ENCODE measurements at regions not wholly inside any gene's neighbourhood (a gene's known extent, or its start where the extent isn't known, plus 50 kb on each side); places are given as distances from the start of the nearest gene placed in this dataset.

DNA sequence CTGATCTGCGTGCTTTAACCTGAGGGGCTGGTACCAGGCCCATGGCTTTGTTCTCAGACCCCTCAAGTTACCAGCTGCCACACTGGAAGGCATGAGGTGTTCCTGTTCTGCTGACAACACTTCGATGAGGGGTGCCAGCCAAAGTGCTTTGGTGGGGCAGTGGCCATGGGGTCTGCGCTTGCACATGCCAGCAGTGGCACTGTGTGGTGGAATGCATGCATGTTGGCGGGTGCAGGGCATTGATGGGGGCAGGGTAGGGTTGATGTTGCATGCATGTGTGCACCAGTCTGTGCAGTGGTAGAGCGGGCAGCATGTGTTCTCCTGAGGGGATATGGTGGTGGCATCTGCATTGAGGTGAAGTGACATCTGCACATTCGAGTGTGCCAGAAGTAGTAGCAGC lies 497.0 kb downstream of the SQOR start:
- intact Hi-C loops (cut with DNase I, micrococcal nuclease) = no loop called here
- Histone ChIP-seq H3K9me3 (peaks cover 2% of the 10 kb centered on the region), H3K4me1 (ENCODE audit: low read depth) (no peaks in the 10 kb centered on the region), H3K36me3 (ENCODE audit: low read depth) (no peaks in the 10 kb centered on the region), H3K4me3 (no peak overlapping the region)
- no peak for ATAC-seq
- TF ChIP-seq, protein P1, sequence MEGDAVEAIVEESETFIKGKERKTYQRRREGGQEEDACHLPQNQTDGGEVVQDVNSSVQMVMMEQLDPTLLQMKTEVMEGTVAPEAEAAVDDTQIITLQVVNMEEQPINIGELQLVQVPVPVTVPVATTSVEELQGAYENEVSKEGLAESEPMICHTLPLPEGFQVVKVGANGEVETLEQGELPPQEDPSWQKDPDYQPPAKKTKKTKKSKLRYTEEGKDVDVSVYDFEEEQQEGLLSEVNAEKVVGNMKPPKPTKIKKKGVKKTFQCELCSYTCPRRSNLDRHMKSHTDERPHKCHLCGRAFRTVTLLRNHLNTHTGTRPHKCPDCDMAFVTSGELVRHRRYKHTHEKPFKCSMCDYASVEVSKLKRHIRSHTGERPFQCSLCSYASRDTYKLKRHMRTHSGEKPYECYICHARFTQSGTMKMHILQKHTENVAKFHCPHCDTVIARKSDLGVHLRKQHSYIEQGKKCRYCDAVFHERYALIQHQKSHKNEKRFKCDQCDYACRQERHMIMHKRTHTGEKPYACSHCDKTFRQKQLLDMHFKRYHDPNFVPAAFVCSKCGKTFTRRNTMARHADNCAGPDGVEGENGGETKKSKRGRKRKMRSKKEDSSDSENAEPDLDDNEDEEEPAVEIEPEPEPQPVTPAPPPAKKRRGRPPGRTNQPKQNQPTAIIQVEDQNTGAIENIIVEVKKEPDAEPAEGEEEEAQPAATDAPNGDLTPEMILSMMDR (IDR thresholded peaks at IDR 0.05) = no peak
- DNase-seq = no peak

DNA sequence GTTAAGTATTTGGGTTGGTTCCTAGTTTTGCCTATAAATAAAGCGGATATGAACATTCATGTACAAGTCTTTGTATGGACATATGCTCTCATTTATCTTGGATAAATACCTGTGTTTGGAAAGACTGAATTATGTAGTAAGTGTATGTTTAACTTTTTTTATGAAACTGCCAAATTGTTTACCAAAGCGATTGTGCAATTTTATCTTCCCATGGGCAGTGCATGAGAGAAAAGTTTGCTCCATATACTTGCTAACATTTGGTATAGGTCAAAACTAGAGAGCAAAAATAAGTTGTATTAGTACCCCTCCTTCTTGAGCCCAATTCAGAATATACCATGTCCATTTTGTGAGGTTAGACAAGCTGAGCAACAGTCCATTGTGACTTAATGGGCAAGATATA lies 502.6 kb downstream of the SQOR start:
- Histone ChIP-seq H3K36me3 (ENCODE audit: low read depth) (no peaks in the 10 kb centered on the region), H3K4me3 (no peak overlapping the region), H3K4me1 (ENCODE audit: low read depth) (no peaks in the 10 kb centered on the region), H3K9me3 (peaks cover 2% of the 10 kb centered on the region)
- DNase-seq (no peak), ATAC-seq (no peak)
- intact Hi-C loops (cut with DNase I, micrococcal nuclease) = no loop called here
- TF ChIP-seq, protein P1 (IDR thresholded peaks at IDR 0.05) = no peak

DNA sequence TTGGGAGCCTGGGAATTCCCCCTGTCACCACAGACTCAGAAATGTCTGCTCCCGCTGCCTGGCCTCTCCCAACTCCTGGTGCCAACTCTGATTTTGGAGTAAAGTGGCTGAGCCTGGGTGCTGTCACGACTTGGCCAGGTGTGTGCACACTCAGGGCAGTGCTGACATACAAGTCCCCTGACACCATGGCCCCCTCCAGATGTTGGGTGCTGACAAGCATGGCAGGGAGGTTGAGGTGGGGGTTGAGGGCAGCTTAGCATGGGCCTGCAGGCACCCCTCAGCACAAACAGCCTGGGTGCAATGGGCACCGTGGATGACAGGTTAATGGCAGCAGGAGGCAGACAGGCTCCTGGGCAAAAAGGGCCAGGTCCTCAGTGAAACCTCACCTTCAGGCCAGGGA lies 511.2 kb downstream of the SQOR start:
- intact Hi-C loops (cut with DNase I, micrococcal nuclease) = no loop called here

DNA sequence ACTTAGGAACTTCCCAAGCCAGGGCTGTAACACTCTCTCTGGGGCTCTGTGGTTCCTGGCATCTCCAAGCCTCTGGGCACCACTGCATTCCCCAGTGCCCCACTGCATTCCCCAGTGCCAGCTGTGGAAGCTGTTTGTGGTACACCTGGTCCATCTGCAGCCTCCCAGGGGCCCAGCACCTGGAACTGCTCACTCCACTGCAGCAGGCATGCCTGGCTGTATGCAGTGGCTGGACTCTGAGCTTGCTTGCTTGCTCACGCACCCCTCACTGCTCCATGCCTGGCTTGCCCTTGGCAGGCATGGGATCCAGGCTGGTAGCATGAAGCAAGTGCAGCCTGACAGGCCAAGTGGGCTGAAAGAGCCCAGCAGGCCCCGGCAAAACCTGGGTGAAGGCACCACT lies 512.1 kb downstream of the SQOR start:
- H3K36me3 ChIP-seq (ENCODE audit: low read depth) = no peaks in the 10 kb centered on the region
- no peaks in the 10 kb centered on the region for H3K9me3 ChIP-seq
- DNase-seq = no peak
- no peak for ATAC-seq
- H3K4me1 ChIP-seq (ENCODE audit: low read depth) = no peaks in the 10 kb centered on the region
- intact Hi-C loops (cut with DNase I, micrococcal nuclease) = no loop called here
- TF ChIP-seq, protein P1 (IDR thresholded peaks at IDR 0.05) = no peak
- H3K4me3 ChIP-seq = no peak overlapping the region

More for the DNA sequence above, 511.2 kb downstream of the SQOR start:
- DNase-seq (no peak), ATAC-seq (no peak)
- Histone ChIP-seq H3K4me1 (ENCODE audit: low read depth) (no peaks in the 10 kb centered on the region), H3K36me3 (ENCODE audit: low read depth) (no peaks in the 10 kb centered on the region), H3K4me3 (no peak overlapping the region), H3K9me3 (no peaks in the 10 kb centered on the region)
- TF ChIP-seq, protein P1 (IDR thresholded peaks at IDR 0.05) = no peak

DNA sequence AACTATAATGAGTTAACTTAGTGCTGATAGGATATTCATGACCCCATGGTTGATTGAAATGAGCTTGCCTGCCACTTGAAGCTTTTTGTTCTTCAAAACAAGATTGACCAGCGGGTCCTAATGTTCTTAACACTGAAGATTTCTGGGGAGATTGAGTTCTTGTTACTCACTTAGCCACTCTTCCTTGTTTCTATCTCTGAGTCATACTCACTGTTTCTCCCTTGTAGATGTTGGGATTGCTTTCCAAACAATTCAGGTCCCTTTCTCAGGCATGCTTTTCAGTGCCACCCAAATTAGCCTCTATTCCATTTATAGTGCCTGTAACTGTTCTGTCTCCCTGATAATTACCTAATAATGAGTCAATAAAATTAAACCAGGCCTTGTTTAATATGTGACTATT lies 517.0 kb downstream of the SQOR start:
- Histone ChIP-seq H3K4me1 (ENCODE audit: low read depth) (no peaks in the 10 kb centered on the region), H3K9me3 (no peaks in the 10 kb centered on the region), H3K4me3 (no peak overlapping the region), H3K36me3 (ENCODE audit: low read depth) (no peaks in the 10 kb centered on the region)
- DNase-seq (no peak), ATAC-seq (no peak)
- TF ChIP-seq, protein P1 (IDR thresholded peaks at IDR 0.05) = no peak
- intact Hi-C loops (cut with DNase I, micrococcal nuclease) = no loop called here

DNA sequence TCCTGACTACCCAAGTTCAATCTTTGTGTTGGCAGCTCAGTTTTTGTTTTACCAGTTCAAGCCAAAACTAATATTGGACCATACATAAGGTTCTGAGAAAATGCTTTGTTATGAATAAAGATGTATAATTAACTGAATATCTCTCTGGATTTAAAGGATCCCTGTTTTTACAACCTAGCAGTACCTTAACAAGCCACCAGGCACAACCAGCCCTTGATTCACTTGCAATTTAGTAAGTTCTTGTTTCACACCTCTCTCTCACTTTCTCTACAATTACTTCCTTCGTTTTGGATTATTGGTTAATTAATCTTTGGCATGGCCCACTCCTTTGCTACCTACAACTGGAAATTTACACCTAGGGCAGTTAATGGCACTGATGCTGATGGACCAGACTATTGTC lies 531.9 kb downstream of the SQOR start:
- H3K4me3 ChIP-seq = no peak overlapping the region
- no peak for DNase-seq
- intact Hi-C loops (cut with DNase I, micrococcal nuclease) = no loop called here
- peaks cover 20% of the 10 kb centered on the region for H3K9me3 ChIP-seq
- H3K4me1 ChIP-seq (ENCODE audit: low read depth) = no peaks in the 10 kb centered on the region
- ATAC-seq = no peak
- TF ChIP-seq, protein P1 (IDR thresholded peaks at IDR 0.05) = no peak
- H3K36me3 ChIP-seq (ENCODE audit: low read depth) = no peaks in the 10 kb centered on the region
